ENCODE measurements at regions not wholly inside any gene's neighbourhood (a gene's known extent, or its start where the extent isn't known, plus 50 kb on each side); places are given as distances from the start of the nearest gene placed in this dataset.
"Not testable (repeated sequence)": the region's sequence is repeated elsewhere in the genome, so short reads cannot be mapped to it uniquely, and the experiment has no call there.

DNA sequence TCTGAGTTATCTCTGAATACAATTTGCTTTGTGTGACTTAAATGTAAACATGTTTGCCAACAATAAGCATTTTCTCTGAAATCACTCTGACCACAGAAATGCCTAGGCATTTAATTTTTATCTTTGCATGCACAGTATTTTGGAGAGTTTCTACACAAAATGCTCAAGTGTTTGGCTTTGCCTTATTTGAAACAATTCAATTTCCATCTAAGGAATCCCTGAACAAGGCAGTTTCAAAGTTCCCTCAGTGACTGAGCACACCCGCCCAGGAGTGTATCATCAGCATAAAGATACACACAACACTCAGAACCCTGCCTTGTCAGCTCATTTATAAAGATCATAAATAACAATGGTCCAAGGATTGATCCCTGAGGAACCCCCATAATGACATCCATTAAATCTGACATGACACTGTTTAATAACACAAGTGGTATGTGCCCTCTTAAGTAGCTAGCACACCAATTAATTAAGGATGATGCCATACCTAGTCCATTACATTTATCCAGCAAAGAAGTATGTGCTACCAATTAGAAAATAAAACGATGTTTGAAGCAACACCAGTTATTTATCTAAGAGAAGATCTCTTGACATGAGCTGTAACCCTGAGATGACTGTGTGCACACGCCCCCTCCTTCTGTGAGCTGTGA is 585.8 kb downstream of the ADGRL2 start:
- intact Hi-C loops (cut with DNase I), result no loop called here
- DNase-seq, result no peak

DNA sequence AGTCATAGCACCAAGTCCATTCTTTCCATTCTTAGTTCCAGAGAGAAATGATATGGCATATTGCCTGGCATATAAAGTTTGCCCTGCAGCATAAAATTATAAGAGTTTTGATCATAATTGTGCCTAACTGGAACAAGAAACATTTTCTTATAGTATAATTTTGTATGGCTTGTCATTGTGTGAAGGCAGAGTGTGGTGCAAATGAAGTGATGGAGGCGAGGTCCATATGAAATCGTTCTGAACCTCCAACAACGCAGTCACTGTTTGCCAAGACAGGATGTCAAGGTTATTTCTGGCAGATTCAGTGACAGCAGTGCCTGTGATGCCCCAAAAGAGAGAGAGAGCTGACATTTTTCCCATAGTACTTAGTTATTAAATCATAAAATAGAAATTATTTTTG is 584.0 kb downstream of the ADGRL2 start:
- no peak for DNase-seq
- intact Hi-C loops (cut with DNase I), result no loop called here

GRCh38 chr1:82377201-82377884 is 576.6 kb downstream of the ADGRL2 start:
- DNase-seq, result no peak
- intact Hi-C loops (cut with DNase I), result no loop called here

- intact Hi-C loops (cut with DNase I), result no loop called here
- no peak for DNase-seq
These were observed 573.0 kb downstream of the ADGRL2 start for GRCh38 chr1:82373710-82374109.

DNA sequence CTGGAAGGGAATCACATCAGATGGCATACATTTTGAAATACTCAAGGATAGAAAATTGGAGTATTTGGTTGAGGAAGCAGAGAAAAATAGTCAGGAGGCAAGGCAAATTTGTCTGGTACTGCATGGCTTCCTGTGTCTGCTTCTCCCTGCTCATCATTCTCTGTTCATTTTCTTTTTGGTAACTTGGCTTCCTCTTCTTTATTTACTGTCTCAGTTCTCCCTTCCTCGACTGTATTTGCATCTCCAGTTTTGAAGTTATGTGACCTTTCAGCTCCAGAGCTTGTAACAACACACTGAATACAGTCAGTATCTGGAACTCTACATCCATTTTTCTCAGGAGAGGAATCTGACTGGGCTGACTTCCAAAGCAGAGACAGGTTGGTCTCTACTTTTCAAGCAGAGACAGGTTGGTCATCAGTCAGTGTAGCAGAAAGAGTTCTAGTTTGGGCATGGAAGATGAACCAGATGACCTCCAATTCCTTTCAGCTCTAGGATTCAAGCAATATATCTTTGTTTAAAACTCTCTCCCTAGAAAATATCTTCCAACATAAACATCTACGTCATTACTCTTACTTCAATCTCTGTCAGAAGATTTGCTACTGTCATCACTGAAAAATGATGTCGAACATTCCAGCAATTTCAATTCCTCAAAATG is 571.2 kb downstream of the ADGRL2 start:
- no peak for DNase-seq
- intact Hi-C loops (cut with DNase I), result no loop called here

DNA sequence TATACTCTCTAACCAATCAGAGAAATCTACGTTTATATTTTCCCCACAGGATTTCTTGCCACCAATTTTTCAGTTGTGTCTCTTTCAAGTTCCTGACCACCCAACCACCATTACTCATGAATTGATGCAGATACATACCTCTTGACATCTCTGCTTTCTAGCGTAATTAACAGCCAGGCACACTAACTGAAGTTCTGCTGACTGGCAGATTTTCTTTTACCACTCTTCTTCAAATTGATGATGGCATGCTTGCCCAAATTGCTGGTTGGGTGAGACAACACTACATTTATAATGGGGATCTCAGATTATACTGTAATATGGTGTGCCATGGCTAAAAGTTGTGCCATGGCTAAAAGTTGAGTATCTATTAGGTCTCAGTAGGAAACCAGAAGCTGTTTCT is 566.7 kb downstream of the ADGRL2 start:
- no peak for DNase-seq
- intact Hi-C loops (cut with DNase I), result no loop called here

DNA sequence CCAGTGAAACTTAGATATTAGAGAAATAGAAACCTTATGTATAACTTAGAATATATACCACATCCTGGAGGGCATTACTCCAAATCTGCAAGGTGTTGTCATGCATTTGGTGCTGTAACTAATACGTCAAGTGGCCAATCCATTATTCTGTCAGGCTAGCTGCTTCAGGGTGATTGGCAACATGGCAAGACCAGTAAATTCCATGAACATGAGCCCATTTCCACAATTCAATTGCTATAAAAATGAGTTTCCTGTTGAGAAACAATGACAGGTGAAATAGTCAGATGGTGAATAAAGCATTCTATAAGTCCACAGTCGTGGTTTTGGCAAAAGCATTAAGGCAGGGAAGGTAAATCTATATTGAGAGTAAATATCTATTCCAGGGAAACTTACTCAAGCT is 566.0 kb downstream of the ADGRL2 start:
- no peak for DNase-seq
- intact Hi-C loops (cut with DNase I), result no loop called here

GRCh38 chr1:82359541-82359940 is 558.8 kb downstream of the ADGRL2 start:
- DNase-seq; intact Hi-C loops (cut with DNase I): not testable (repeated sequence)

DNA sequence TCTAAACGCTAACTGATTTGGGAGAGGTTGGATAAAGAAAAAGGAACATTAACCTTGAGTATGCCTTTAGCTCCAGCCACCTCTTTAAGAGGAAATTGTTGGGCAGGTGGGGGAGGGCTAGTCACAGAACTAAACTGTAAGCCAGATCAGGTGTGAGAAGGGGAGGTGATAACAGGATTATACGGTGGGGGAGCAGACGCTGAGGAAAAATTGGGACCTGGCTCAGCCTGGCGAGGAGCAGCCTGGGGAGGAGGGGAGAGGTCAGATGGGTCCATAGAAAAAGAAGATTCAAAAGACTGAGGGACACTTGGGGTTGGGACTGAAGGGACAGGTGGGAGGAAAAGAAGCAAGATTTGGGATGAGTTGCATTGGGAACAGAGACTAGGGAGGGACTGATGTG is 558.0 kb downstream of the ADGRL2 start:
- DNase-seq; intact Hi-C loops (cut with DNase I): not testable (repeated sequence)

DNA sequence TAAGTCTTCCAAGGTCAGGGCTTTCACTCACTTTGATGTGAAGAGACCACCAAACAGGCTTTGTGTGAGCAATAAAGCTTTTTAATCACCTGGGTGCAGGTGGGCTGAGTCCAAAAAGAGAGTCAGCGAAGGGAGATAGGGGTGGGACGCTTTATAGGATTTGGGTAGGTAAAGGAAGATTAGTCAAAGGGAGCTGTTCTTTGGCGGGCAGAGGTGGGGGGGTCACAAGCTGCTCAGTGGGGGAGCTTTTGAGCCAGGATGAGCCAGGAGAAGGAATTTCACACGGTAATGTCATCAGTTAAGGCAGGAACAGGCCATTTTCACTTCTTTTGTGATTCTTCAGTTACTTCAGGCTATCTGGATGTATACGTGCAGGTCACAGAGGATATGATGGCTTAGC is 553.8 kb downstream of the ADGRL2 start:
- intact Hi-C loops (cut with DNase I); DNase-seq: not testable (repeated sequence)

DNA sequence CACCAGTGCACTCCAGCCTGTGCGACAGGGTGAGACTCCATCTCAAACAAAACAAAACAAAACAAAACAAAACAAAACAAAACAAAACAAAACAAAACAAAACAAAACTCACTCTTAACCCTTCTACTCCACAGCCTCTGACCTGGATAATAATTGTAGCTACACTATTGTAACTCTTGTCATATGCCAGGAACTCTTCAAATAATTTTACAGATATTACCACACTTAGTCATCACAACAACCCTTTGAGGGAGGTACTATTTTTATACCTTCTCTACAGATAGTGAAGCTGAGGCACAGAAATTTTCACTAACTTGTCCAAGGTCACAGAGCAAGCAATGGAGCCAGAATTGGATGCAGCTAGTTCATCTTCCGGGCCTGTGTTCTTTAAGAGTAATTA is 547.8 kb downstream of the ADGRL2 start:
- DNase-seq, result no peak
- intact Hi-C loops (cut with DNase I), result no loop called here

- intact Hi-C loops (cut with DNase I), result no loop called here
These were observed 545.4 kb downstream of the ADGRL2 start for GRCh38 chr1:82346141-82346540.

DNA sequence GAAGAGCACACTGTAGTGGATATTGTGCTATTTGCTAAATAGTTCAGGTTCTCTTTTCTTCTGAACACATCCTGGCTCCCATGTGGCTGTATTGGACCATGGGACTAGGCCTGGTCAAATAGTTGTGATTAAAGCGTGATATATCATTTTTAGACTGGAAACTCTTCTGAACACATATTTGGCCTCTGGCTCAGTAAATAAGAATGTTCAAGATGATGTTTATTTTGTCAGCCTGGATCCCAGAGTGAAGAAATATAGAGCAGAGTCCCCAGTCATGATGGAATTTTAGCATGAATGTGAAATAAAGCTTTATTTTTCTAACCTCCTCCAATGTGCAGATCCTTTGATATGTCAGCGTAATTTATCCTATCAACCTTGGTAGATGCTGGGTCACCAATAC is 542.6 kb downstream of the ADGRL2 start:
- no peak for DNase-seq
- intact Hi-C loops (cut with DNase I), result no loop called here

More at GRCh38 chr1:82346141-82346540, 545.4 kb downstream of the ADGRL2 start:
- DNase-seq, result no peak

DNA sequence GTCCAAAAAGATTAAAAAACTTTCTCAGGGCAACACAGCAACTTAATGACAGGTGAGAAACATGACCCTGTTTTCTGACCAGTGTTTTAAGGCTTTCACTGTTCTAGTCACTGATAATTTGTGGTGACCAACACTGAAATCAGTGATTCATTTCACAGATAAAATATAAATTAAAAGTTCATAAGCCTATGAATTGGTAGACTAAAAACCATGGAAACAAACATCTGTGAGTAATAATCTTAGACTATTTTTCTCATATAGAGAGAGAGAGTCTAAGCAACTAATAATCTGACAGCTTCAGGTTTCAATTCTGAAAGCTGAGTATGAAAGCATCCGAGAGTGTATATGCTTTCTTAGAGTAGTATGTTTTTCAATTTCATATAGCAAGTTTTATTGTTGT is 536.9 kb downstream of the ADGRL2 start:
- no peak for DNase-seq
- intact Hi-C loops (cut with DNase I), result no loop called here

GRCh38 chr1:82330330-82330729 is 529.6 kb downstream of the ADGRL2 start:
- DNase-seq, result peak in 1 of 10 donors; percentile 55
- intact Hi-C loops (cut with DNase I), result no loop called here

GRCh38 chr1:82329226-82329625 is 528.5 kb downstream of the ADGRL2 start:
- intact Hi-C loops (cut with DNase I), result no loop called here
- no peak for DNase-seq

DNA sequence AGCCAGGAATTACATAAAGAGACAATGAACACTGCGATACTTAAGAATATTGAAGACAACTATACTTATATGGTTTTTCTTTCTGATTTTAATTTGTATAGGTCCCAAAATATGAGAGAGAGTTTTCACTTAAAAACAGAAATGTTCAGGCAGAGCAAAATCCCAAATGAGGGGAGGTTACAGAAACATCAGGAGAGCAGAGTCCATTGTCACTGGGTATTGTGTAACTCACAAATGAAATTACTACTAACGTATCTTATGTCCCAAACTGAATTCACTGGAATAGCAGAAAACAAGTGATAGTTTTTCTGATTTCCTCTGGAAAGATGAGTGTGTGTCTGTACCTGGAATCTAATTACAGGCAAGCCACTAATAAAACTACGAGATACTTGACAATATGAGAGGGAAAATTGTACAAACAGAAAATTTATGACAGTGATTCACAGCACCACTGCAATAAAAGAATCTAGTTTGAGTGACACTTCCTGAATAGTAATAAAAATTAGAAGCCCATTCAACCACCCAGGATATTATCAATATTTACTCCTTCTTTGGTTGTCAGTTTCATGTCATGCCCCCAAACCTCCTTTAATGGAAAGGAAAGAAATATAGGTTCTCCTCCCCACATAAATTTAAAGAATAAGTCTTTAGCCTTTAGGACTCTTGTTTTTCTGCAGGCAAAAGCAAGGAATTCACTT is 522.6 kb downstream of the ADGRL2 start:
- intact Hi-C loops (cut with DNase I), result no loop called here
- DNase-seq, result no peak

GRCh38 chr1:82321794-82322193 is 521.1 kb downstream of the ADGRL2 start:
- intact Hi-C loops (cut with DNase I), result no loop called here
- DNase-seq, result no peak

DNA sequence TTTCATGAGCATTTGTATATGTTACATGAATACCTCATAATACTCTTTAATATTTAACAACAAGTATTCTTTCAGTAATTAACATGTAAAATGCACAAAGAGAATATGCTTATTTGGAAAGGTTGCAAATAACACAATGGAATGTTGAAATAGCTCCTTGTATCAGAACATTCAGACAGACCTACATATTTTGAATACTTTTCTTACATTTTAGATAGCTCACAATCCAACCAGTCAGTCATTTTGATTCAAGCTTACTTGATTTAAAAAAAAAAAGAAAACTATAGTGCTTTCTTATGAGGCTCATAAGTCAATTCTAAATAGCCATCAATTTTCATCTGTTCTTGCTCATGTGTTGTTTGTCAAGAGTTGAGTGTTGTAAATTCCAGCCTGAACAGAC is 518.8 kb downstream of the ADGRL2 start:
- no peak for DNase-seq
- intact Hi-C loops (cut with DNase I), result no loop called here

GRCh38 chr1:82318921-82319320 is 518.2 kb downstream of the ADGRL2 start:
- DNase-seq, result no peak
- intact Hi-C loops (cut with DNase I), result no loop called here

DNA sequence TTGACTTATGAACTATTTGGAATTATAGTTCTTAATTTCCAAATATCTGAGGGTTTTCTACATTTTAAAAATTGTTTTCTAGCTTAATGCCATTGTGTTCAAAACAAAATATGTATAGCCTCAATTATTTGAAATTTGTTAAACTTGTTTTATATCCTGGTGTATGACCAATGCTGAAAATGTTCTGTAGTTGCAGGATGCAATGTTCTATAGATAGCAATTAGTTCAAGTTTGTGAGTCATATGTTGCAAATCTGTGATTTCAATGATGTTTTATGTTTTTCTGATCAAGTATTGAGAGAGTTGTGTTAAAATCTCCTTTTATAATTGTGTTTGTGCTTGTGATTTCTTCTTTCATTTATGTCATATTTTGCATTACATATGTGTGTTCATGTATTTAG is 517.5 kb downstream of the ADGRL2 start:
- intact Hi-C loops (cut with DNase I), result no loop called here

More for the DNA sequence above, 517.5 kb downstream of the ADGRL2 start:
- DNase-seq, result no peak

Measured in posterior cingulate gyrus (tissue), 11 donors.